LNCaP clone FGC (cell line): ENCODE measurements at regions not wholly inside any gene's neighbourhood (a gene's known extent, or its start where the extent isn't known, plus 50 kb on each side); places are given as distances from the start of the nearest gene placed in this dataset.

Experiments
- DNase-seq: peaks from one replicate; pipeline ENCODE4 v3.0.0-alpha.2; 2011; ENCODE audit warnings: low read depth
- H3K4me3 ChIP-seq: 2 replicates; pipeline ENCODE4 v1.5.1; 2011; ENCODE audit warnings: mild to moderate bottlenecking, low read depth, low read length, control low read depth
- TF ChIP-seq, protein P1 (sequence below): IDR thresholded peaks from 2 replicates; pipeline ENCODE4 v1.5.1; 2012; ENCODE audit warnings: mild to moderate bottlenecking; ENCODE audit not compliant: control insufficient read depth, insufficient read depth; ENCODE audit errors: extremely low read depth

DNA sequence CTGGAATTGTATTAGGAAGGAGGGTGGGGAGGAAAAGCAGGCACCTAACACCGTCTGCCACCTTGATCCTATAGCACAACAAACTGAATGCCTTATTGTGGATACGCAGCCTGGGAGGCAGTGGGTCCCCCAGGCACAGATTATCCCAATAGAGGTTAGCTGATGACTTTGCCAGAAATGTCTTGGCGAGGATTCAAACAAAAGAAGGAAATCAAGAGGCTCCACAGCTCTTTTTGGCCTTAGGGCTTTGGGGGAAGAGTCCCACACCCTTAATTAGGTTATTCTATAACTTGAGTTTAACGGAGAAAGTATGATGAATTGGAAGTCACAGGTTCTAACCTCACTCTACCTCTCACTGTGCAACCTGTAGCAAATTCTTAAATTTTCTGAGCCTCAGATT is 102.0 kb downstream of the MRPL14 start:
- no peak overlapping the region for H3K4me3 ChIP-seq
- DNase-seq: no peak
- TF ChIP-seq, protein P1, sequence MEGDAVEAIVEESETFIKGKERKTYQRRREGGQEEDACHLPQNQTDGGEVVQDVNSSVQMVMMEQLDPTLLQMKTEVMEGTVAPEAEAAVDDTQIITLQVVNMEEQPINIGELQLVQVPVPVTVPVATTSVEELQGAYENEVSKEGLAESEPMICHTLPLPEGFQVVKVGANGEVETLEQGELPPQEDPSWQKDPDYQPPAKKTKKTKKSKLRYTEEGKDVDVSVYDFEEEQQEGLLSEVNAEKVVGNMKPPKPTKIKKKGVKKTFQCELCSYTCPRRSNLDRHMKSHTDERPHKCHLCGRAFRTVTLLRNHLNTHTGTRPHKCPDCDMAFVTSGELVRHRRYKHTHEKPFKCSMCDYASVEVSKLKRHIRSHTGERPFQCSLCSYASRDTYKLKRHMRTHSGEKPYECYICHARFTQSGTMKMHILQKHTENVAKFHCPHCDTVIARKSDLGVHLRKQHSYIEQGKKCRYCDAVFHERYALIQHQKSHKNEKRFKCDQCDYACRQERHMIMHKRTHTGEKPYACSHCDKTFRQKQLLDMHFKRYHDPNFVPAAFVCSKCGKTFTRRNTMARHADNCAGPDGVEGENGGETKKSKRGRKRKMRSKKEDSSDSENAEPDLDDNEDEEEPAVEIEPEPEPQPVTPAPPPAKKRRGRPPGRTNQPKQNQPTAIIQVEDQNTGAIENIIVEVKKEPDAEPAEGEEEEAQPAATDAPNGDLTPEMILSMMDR: no peak

DNA sequence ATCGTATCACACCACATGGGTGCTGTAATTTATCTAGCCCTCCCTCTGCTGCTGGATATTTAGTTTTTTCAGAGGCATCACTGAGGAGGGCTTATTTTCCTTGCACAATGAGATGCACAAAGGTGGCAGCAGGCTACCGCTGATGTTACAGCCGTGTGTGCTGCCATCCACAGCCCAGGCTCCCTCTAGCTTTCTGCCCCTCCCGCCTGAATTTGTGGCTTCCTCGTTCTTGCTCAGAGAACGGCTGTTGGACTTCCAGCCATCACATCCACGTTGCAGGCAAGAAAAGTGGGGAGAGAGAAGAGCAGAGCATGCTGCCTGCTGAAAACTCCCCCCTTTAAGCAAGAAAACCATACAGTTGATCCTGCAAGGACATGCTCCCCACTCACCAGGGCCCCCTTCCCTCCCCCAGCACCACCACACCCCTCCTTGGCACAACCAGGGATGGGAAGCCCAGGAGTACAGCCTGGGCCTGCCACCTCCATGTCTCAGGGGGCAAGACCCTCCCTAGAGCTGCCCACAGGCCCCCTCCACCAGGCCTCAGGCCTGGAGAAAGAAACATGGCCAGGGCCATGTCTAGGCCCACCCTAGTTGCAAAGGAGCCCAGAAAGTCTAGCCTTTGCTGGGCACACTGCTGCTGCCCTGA is 102.6 kb downstream of the MRPL14 start:
- H3K4me3 ChIP-seq: no peak overlapping the region
- DNase-seq: no peak
- TF ChIP-seq, protein P1: no peak

DNA sequence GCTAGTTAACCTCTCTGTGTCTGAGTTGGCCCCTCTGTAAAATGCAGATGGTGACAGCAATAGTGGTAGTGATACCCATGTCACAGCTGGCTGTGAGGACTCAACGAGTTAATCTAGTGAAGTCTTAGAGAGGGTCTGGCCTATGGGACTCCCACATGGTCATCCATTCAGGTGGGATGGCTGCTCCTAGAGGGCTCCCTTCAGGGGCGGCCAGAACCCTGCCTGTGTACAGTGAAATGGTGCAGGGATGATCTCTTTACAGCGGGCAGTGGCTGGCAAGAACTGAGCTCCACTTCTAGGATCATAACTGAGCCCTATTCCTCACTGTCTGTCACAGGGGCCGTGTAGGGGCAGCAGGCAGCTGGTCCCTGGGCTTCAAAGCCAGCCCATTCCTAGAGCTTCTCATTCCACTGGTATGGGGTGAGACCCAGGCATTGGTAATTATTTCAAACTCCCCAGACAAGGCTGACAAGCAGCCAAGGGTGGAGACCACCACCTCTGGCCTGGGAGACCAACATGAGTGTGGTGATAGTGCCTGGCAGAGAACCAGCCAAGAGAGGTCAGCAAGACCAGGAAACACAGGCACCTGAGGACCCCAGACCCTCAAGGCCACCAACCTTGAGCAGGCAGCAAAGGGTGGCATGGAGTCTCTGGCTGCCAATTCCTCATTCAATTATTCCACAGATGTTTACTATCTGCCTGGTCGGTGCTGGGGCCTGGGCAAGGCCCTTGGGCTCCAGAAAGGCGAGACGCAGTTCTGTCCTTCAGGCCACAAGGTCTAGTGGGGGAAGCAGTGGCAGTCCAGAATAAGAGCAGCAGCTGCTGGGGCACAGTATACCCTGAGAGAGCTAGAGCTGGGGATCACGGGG is 103.4 kb downstream of the MRPL14 start:
- H3K4me3 ChIP-seq: no peak overlapping the region
- TF ChIP-seq, protein P1: no peak
- no peak for DNase-seq

DNA sequence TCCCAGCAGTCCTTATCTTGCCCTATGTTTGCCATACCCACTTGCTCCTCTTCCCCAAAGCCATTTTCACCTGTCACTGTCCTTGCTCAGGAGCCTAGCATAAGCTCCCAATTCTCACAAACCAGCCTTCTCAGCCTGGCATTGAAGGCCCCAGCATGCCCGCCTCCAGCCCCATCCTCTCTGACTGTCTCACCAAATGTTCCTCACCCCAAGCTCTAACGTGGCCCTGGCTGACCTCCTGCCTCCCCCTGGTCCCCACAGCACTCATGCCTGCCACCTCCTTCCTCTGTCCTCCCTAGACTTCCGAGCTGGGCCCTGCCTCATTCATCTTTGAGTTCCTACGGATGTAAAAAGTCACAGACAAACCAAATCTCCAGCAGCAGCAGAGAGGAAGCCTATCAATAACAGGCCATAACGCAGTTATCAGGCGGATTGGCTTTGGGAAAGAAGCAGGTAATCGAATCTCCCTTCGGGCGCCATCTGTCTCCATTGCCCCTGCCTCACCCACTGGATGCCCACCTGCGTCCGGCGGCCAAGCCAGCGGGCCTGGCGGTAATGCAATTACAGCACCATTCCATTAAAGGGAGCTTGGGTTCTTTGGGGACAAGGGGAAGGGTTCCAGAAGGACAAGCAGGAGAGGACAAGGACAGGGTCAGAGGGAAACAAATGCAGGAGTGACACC is 104.4 kb downstream of the MRPL14 start:
- no peak for DNase-seq
- TF ChIP-seq, protein P1: no peak
- H3K4me3 ChIP-seq: no peak overlapping the region

DNA sequence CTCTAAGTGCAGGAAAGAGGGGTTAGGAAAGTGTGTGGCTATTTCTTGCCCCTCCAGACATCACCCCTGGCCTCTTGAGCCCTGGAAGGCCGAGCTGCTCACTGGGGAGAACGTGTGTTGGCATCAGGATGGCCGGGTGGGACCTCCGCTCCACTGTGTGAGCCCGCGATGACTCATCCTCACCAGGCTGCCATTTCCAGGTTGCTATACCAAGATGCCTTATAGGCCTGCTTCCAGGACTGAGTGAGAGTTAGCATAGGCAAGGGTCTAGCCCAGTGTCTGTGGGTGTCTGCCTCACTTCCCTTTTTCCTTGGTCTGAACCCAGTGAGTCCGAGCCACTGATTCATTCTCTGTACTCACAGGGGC is 105.0 kb downstream of the MRPL14 start:
- H3K4me3 ChIP-seq: no peak overlapping the region
- DNase-seq: no peak
- TF ChIP-seq, protein P1: no peak

DNA sequence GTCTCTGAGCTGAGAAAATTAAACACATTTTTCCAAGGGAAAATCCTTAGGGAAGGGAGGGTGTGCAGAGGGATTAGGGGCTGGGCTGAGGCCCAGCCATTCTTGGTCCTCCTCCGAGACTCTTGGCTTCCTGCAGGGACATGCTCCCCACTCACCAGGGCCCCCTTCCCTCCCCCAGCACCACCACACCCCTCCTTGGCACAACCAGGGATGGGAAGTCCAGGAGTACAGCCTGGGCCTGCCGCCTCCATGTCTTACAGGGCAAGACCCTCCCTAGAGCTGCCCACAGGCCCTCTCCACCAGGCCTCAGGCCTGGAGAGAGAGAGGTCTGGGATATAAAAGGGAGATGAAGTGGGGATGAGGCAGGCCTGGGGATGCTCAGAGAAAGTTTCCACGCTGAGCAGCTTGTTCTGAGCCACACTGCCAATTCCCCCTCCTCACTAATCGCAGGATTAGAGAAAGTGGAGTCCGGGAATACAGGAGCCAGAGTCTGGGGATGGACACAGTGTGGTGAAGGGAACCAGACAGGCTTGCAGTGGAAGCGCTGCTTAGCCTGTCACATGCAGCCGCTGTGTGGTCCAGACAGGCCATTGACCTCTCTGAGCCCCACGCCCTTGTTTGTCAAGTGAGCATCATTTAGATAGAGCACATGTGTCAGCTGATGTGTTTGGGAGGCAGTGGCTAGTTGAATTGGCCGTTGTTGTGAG is 105.5 kb downstream of the MRPL14 start:
- no peak for DNase-seq
- H3K4me3 ChIP-seq: no peak overlapping the region
- TF ChIP-seq, protein P1: no peak
